ENCODE measurements at regions not wholly inside any gene's neighbourhood (a gene's known extent, or its start where the extent isn't known, plus 50 kb on each side); places are given as distances from the start of the nearest gene placed in this dataset.
"Not testable (repeated sequence)": the region's sequence is repeated elsewhere in the genome, so short reads cannot be mapped to it uniquely, and the experiment has no call there.

GRCh38 chr6:134427721-134428120 is 109.8 kb upstream of the SGK1 start:
- DNase-seq (ENCODE audit: low read depth in 2 of 2): no peak

GRCh38 chr6:134426623-134427022 is 108.7 kb upstream of the SGK1 start:
- no peak for DNase-seq (ENCODE audit: low read depth in 2 of 2)

- not testable (repeated sequence) for DNase-seq (ENCODE audit: low read depth in 2 of 2)
Measured at GRCh38 chr6:134425917-134426316, 108.0 kb upstream of the SGK1 start.

- no peak for DNase-seq (ENCODE audit: low read depth in 2 of 2)
Measured at GRCh38 chr6:134425513-134425912, 107.6 kb upstream of the SGK1 start.

GRCh38 chr6:134424798-134425170 is 106.9 kb upstream of the SGK1 start:
- DNase-seq (ENCODE audit: low read depth in 2 of 2): no peak

GRCh38 chr6:134424165-134424797 is 106.4 kb upstream of the SGK1 start:
- DNase-seq (ENCODE audit: low read depth in 2 of 2): no peak

GRCh38 chr6:134422426-134423231 is 104.7 kb upstream of the SGK1 start:
- DNase-seq (ENCODE audit: low read depth in 2 of 2): no peak

- no peak for DNase-seq (ENCODE audit: low read depth in 2 of 2)
Measured at GRCh38 chr6:134421501-134421900, 103.6 kb upstream of the SGK1 start.

GRCh38 chr6:134420614-134421181 is 102.8 kb upstream of the SGK1 start:
- no peak for DNase-seq (ENCODE audit: low read depth in 2 of 2)

- DNase-seq (ENCODE audit: low read depth in 2 of 2): no peak
Measured at GRCh38 chr6:134419716-134420115, 101.8 kb upstream of the SGK1 start.

- no peak for DNase-seq (ENCODE audit: low read depth in 2 of 2)
Measured at GRCh38 chr6:134416418-134417154, 98.7 kb upstream of the SGK1 start.

GRCh38 chr6:134415656-134416055 is 97.7 kb upstream of the SGK1 start:
- DNase-seq (ENCODE audit: low read depth in 2 of 2): no peak

GRCh38 chr6:134415194-134415593 is 97.3 kb upstream of the SGK1 start:
- no peak for DNase-seq (ENCODE audit: low read depth in 2 of 2)

- DNase-seq (ENCODE audit: low read depth in 2 of 2): no peak
Measured at GRCh38 chr6:134414793-134415192, 96.9 kb upstream of the SGK1 start.

GRCh38 chr6:134413241-134413643 is 95.3 kb upstream of the SGK1 start:
- no peak for DNase-seq (ENCODE audit: low read depth in 2 of 2)

GRCh38 chr6:134410541-134410940 is 92.6 kb upstream of the SGK1 start:
- DNase-seq (ENCODE audit: low read depth in 2 of 2): no peak

- no peak for DNase-seq (ENCODE audit: low read depth in 2 of 2)
Measured at GRCh38 chr6:134407791-134408190, 89.9 kb upstream of the SGK1 start.

GRCh38 chr6:134406311-134406710 is 88.4 kb upstream of the SGK1 start:
- no peak for DNase-seq (ENCODE audit: low read depth in 2 of 2)

- DNase-seq (ENCODE audit: low read depth in 2 of 2): no peak
Measured at GRCh38 chr6:134405386-134406087, 87.6 kb upstream of the SGK1 start.

- DNase-seq (ENCODE audit: low read depth in 2 of 2): not testable (repeated sequence)
Measured at GRCh38 chr6:134403312-134403711, 85.4 kb upstream of the SGK1 start.

GRCh38 chr6:134402372-134402984 is 84.6 kb upstream of the SGK1 start:
- DNase-seq (ENCODE audit: low read depth in 2 of 2): no peak

Data from activated CD4-positive, alpha-beta T cell treated with anti-CD3 and anti-CD28 coated beads for 24 hours (primary cell).